Hypothalamus (tissue), 51 donors: ENCODE measurements at regions not wholly inside any gene's neighbourhood (a gene's known extent, or its start where the extent isn't known, plus 50 kb on each side); places are given as distances from the start of the nearest gene placed in this dataset.

Experiments
- DNase-seq, 51 donors: peaks; one replicate each; lab custom pipeline; 2025; lab: John Stamatoyannopoulos, UW

GRCh38 chr10:90430186-90430585 lies 427.7 kb downstream of the HTR7 start:
- DNase-seq = no peak

GRCh38 chr10:90432866-90433265 lies 425.0 kb downstream of the HTR7 start:
- DNase-seq = no peak

- no peak for DNase-seq
Observed at GRCh38 chr10:90435296-90435695, 422.5 kb downstream of the HTR7 start.

GRCh38 chr10:90437452-90437851 lies 420.4 kb downstream of the HTR7 start:
- DNase-seq = no peak

GRCh38 chr10:90440870-90441269 lies 417.0 kb downstream of the HTR7 start:
- no peak for DNase-seq

GRCh38 chr10:90443342-90443741 lies 414.5 kb downstream of the HTR7 start:
- DNase-seq = no peak

GRCh38 chr10:90447831-90448230 lies 410.0 kb downstream of the HTR7 start:
- no peak for DNase-seq

GRCh38 chr10:90450797-90451196 lies 407.0 kb downstream of the HTR7 start:
- DNase-seq = no peak

GRCh38 chr10:90451283-90451682 lies 406.6 kb downstream of the HTR7 start:
- no peak for DNase-seq

GRCh38 chr10:90458054-90458453 lies 399.8 kb downstream of the HTR7 start:
- no peak for DNase-seq

- DNase-seq = no peak
Observed at GRCh38 chr10:90458571-90458970, 399.3 kb downstream of the HTR7 start.

- no peak for DNase-seq
Observed at GRCh38 chr10:90461437-90462155, 396.2 kb downstream of the HTR7 start.

- DNase-seq = no peak
Observed at GRCh38 chr10:90462749-90463470, 394.9 kb downstream of the HTR7 start.

- DNase-seq = no peak
Observed at GRCh38 chr10:90464329-90464728, 393.5 kb downstream of the HTR7 start.

GRCh38 chr10:90470966-90471365 lies 386.9 kb downstream of the HTR7 start:
- no peak for DNase-seq

GRCh38 chr10:90480466-90480865 lies 377.4 kb downstream of the HTR7 start:
- DNase-seq = no peak

GRCh38 chr10:90481326-90481923 lies 376.4 kb downstream of the HTR7 start:
- no peak for DNase-seq

GRCh38 chr10:90484518-90484917 lies 373.3 kb downstream of the HTR7 start:
- DNase-seq = no peak

- DNase-seq = no peak
Observed at GRCh38 chr10:90494183-90494582, 363.7 kb downstream of the HTR7 start.

- DNase-seq = no peak
Observed at GRCh38 chr10:90504172-90504571, 353.7 kb downstream of the HTR7 start.

GRCh38 chr10:90526721-90527120 lies 331.1 kb downstream of the HTR7 start:
- no peak for DNase-seq

- DNase-seq = no peak
Observed at GRCh38 chr10:90530521-90530920, 327.3 kb downstream of the HTR7 start.
